OCI-LY3 (cell line): ENCODE measurements at regions not wholly inside any gene's neighbourhood (a gene's known extent, or its start where the extent isn't known, plus 50 kb on each side); places are given as distances from the start of the nearest gene placed in this dataset.

Source experiments
- H2AFZ ChIP-seq: fragments of 200-600, 300-600 bp; shearing (Covaris generic); 2 replicates; pipeline ENCODE4 v1.6.0; 2014; ENCODE audit warnings: antibody characterized with exemption, low read depth, low read length
- H3K27ac ChIP-seq: fragments of 200-600, 300-600 bp; sonication (generic); 2 replicates; pipeline ENCODE4 v1.5.1; 2014; ENCODE audit warnings: mild to moderate bottlenecking, low read length, moderate library complexity, mixed read lengths
- H3K27me3 ChIP-seq: fragments of 200-600, 300-600 bp; sonication (generic); 2 replicates; pipeline ENCODE4 v1.6.1; 2014; ENCODE audit warnings: low read depth, low read length, mixed read lengths
- H3K36me3 ChIP-seq: fragments of 200-600, 300-600 bp; sonication (generic); replicated peaks from 2 replicates; pipeline ENCODE3; 2014; ENCODE audit warnings: low read depth, low read length, mixed read lengths
- H3K4me1 ChIP-seq: fragments of 300-600, 200-600 bp; sonication (generic); 2 replicates; pipeline ENCODE4 v1.6.1; 2014; ENCODE audit warnings: low read length, mixed read lengths
- H3K4me2 ChIP-seq: fragments of 200-600, 300-600 bp; sonication (generic); 2 replicates; pipeline ENCODE4 v1.6.1; 2014; ENCODE audit warnings: low read length, mixed read lengths
- H3K4me3 ChIP-seq: fragments of 300-600, 200-600 bp; sonication (generic); 2 replicates; pipeline ENCODE4 v1.5.1; 2014; ENCODE audit warnings: antibody characterized with exemption, mild to moderate bottlenecking, low read length, moderate library complexity
- H3K79me2 ChIP-seq: fragments of 300-600, 200-600 bp; shearing (Covaris generic); 2 replicates; pipeline ENCODE4 v1.6.1; 2014; ENCODE audit warnings: mild to moderate bottlenecking, low read length, mixed read lengths
- H3K9ac ChIP-seq: fragments of 300-600, 200-600 bp; shearing (Covaris generic); 2 replicates; pipeline ENCODE4 v1.6.0; 2014; ENCODE audit warnings: mild to moderate bottlenecking, low read length, moderate library complexity
- H3K9me3 ChIP-seq: fragments of 200-600, 300-600 bp; shearing (Covaris generic); 2 replicates; pipeline ENCODE4 v1.6.1; 2014; ENCODE audit warnings: low read length, mixed read lengths; ENCODE audit not compliant: insufficient read depth
- H4K20me1 ChIP-seq: fragments of 200-600, 300-600 bp; sonication (generic); 2 replicates; pipeline ENCODE4 v1.6.1; 2016; ENCODE audit warnings: low read length, mixed read lengths; ENCODE audit not compliant: insufficient read depth
- EZH2phosphoT487 ChIP-seq: fragments of 200-600 bp; shearing (Covaris generic); IDR thresholded peaks from 2 replicates; pipeline ENCODE4 v1.6.1; 2018; ENCODE audit warnings: antibody characterized with exemption, mixed run types, low read depth
- TF ChIP-seq, protein P1 (sequence below): fragments of 200-600, 300-600 bp; sonication (generic); IDR thresholded peaks from 2 replicates; pipeline ENCODE4 v1.5.1; 2014; ENCODE audit warnings: antibody characterized with exemption, low read length, low read depth

DNA sequence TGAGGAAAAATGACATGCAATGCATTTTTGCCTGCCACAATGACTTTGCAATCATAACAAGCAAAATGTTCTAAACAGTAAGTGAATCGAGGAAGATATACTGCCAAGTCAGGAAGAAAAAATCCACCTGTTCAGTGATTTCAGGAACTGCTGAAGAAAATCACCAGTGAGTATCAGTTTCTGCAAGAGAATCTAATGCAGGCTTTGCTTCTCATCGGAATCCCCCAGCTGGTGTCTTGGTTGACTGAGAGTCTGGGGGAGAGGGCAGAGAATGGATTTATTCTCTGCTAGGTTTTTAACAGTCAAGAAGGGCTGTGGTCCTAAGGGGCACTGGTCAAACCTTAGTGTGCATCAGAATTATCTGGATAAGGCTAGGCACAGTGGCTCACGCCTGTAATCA is 363.4 kb downstream of the CDH26 start:
- Histone ChIP-seq H3K79me2 (no peaks in the 10 kb centered on the region), H2AFZ (no peak overlapping the region), H3K4me3 (no peak overlapping the region), H3K36me3 (no peaks in the 10 kb centered on the region), H3K27ac (no peak overlapping the region), H3K4me1 (no peaks in the 10 kb centered on the region), H3K27me3 (no peaks in the 10 kb centered on the region), H4K20me1 (no peaks in the 10 kb centered on the region), H3K9me3 (no peaks in the 10 kb centered on the region), H3K9ac (no peak overlapping the region), H3K4me2 (no peak overlapping the region)
- TF ChIP-seq, protein P1, sequence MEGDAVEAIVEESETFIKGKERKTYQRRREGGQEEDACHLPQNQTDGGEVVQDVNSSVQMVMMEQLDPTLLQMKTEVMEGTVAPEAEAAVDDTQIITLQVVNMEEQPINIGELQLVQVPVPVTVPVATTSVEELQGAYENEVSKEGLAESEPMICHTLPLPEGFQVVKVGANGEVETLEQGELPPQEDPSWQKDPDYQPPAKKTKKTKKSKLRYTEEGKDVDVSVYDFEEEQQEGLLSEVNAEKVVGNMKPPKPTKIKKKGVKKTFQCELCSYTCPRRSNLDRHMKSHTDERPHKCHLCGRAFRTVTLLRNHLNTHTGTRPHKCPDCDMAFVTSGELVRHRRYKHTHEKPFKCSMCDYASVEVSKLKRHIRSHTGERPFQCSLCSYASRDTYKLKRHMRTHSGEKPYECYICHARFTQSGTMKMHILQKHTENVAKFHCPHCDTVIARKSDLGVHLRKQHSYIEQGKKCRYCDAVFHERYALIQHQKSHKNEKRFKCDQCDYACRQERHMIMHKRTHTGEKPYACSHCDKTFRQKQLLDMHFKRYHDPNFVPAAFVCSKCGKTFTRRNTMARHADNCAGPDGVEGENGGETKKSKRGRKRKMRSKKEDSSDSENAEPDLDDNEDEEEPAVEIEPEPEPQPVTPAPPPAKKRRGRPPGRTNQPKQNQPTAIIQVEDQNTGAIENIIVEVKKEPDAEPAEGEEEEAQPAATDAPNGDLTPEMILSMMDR, result no peak
- TF ChIP-seq EZH2phosphoT487, result no peak

DNA sequence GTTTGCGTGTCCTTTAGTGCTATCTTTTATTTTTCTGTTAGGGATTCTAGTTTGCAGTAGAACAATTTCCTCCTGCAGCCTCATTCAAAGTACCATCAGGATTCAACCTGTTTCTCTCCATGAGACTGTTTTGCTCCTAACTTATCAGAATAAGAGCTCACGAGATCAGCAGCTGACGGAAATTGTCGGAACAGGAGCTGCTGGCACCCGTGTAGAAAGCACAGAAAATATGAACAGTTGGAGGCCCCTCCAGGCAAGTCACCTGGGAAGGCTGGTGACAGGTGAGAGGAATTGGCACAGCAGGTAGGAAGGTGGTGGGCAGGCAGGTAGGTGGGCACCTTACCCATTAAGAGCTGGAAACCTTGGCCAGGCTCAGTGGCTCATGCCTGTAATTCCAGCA is 368.6 kb downstream of the CDH26 start:
- TF ChIP-seq, protein P1, result no peak
- no peak for TF ChIP-seq EZH2phosphoT487
- H3K79me2 ChIP-seq, result no peaks in the 10 kb centered on the region
- no peak overlapping the region for H3K27ac ChIP-seq
- H3K4me3 ChIP-seq, result no peak overlapping the region
- no peaks in the 10 kb centered on the region for H3K36me3 ChIP-seq
- H4K20me1 ChIP-seq, result no peaks in the 10 kb centered on the region
- H2AFZ ChIP-seq, result no peak overlapping the region
- H3K9me3 ChIP-seq, result no peaks in the 10 kb centered on the region
- no peak overlapping the region for H3K9ac ChIP-seq
- H3K27me3 ChIP-seq, result no peaks in the 10 kb centered on the region; the same call in 1 of the 2 replicates
- no peak overlapping the region for H3K4me2 ChIP-seq
- no peaks in the 10 kb centered on the region for H3K4me1 ChIP-seq

DNA sequence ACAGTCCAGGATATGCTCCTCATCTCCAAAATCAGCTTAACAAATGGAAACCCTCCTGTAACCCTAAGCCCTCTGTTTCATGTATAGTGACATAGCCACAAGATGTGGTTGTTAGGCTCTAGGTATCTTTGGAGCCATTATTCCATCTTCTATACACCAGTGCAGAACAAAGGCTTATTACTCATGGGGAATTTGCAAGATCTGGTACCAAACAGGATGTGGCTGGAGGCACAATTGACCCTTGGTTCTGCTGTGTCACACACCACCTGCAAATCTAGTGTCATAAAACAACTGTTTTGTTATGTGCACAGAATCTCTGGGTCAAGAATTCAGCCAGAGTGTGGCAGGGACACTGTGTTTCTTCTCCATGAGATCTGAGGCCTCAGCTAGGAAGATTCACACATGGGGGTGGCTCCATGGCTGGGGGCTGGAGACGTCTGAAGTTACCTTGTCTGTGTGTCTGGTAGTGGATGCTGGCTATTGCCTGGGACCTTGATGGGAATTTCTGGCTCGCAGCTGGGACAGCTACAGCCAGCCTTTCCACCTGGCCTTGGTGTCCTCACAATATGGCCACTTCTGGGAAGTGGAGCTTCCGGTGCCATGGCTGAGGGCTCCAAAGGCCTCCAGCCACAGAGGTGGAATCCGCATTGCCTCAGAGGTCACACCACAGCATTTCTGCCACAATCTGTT is 369.9 kb downstream of the CDH26 start:
- H3K4me1 ChIP-seq, result no peaks in the 10 kb centered on the region

DNA sequence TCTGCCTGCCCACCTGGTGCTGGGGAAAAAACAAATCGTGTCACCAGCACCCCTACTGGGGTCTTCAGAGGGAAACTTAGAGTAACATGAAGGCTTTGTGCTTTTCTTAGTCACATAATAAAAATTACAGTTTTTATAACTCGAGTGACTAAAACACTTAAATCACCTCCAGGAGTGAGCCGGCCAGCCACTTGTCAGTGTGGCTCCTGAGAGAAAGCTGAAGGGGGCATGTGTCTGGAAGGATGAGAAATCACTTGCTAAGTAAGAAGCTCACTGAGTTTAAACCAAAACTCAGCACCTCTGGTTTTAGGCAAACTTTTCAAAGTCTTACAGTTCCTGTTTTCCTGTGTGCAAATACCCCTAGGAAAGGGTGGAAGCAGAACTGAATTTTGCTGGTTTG is 372.2 kb downstream of the CDH26 start:
- no peaks in the 10 kb centered on the region for H3K9me3 ChIP-seq
- H3K79me2 ChIP-seq, result no peaks in the 10 kb centered on the region
- no peak overlapping the region for H2AFZ ChIP-seq
- H3K4me2 ChIP-seq, result no peak overlapping the region
- TF ChIP-seq EZH2phosphoT487, result no peak
- TF ChIP-seq, protein P1, result no peak
- no peak overlapping the region for H3K9ac ChIP-seq
- H3K36me3 ChIP-seq, result no peaks in the 10 kb centered on the region
- no peaks in the 10 kb centered on the region for H4K20me1 ChIP-seq
- H3K27me3 ChIP-seq, result no peaks in the 10 kb centered on the region; the same call in 1 of the 2 replicates
- no peak overlapping the region for H3K27ac ChIP-seq
- no peaks in the 10 kb centered on the region for H3K4me1 ChIP-seq
- no peak overlapping the region for H3K4me3 ChIP-seq

More for the DNA sequence above, 369.9 kb downstream of the CDH26 start:
- Histone ChIP-seq H4K20me1 (no peaks in the 10 kb centered on the region), H3K79me2 (no peaks in the 10 kb centered on the region), H3K9ac (no peak overlapping the region), H3K4me2 (no peak overlapping the region), H3K9me3 (no peaks in the 10 kb centered on the region), H3K36me3 (no peaks in the 10 kb centered on the region), H3K27ac (no peak overlapping the region), H3K4me3 (no peak overlapping the region), H2AFZ (no peak overlapping the region), H3K27me3 (no peaks in the 10 kb centered on the region; the same call in 1 of the 2 replicates)
- TF ChIP-seq, protein P1, result no peak
- TF ChIP-seq EZH2phosphoT487, result no peak
